OCI-LY1 (cell line): ENCODE measurements at regions not wholly inside any gene's neighbourhood (a gene's known extent, or its start where the extent isn't known, plus 50 kb on each side); places are given as distances from the start of the nearest gene placed in this dataset.

Experiments
- H2AFZ ChIP-seq: fragments of 200-600 bp; sonication (generic), shearing (Covaris generic); 2 replicates; pipeline ENCODE4 v1.6.0; 2014; ENCODE audit warnings: antibody characterized with exemption, mild to moderate bottlenecking, low read length
- H3F3A ChIP-seq: fragments of 200-600 bp; sonication (generic), shearing (Covaris generic); 2 replicates; pipeline ENCODE4 v1.6.0; 2014; ENCODE audit warnings: mild to moderate bottlenecking, antibody characterized with exemption, low read length, moderate library complexity; ENCODE audit not compliant: insufficient read depth
- H3K27ac ChIP-seq: fragments of 200-600 bp; sonication (generic); 2 replicates; pipeline ENCODE4 v1.5.1; 2014; ENCODE audit warnings: low read length, mixed run types, mild to moderate bottlenecking, low read depth; ENCODE audit not compliant: poor library complexity, severe bottlenecking
- H3K27me3 ChIP-seq: fragments of 200-600 bp; sonication (generic); 2 replicates; pipeline ENCODE4 v1.6.0; 2014; ENCODE audit warnings: antibody characterized with exemption, mild to moderate bottlenecking, low read length, moderate library complexity; ENCODE audit not compliant: insufficient read depth
- H3K36me3 ChIP-seq: fragments of 200-600 bp; sonication (generic); 2 replicates; pipeline ENCODE4 v1.6.1; 2014; ENCODE audit warnings: mild to moderate bottlenecking, antibody characterized with exemption, low read length, moderate library complexity, mixed read lengths; ENCODE audit not compliant: insufficient read depth
- H3K4me1 ChIP-seq: fragments of 200-600 bp; sonication (generic); 2 replicates; pipeline ENCODE4 v1.5.1; 2014; ENCODE audit warnings: mild to moderate bottlenecking, low read length, moderate library complexity; ENCODE audit not compliant: insufficient read depth, severe bottlenecking
- H3K4me2 ChIP-seq: fragments of 200-600 bp; sonication (generic), shearing (Covaris generic); 2 replicates; pipeline ENCODE4 v1.6.1; 2014; ENCODE audit warnings: low read length
- H3K4me3 ChIP-seq: fragments of 200-600 bp; sonication (generic); 2 replicates; pipeline ENCODE4 v1.5.1; 2014; ENCODE audit warnings: low read length, low read depth, mild to moderate bottlenecking, mixed read lengths; ENCODE audit not compliant: poor library complexity, severe bottlenecking
- H3K79me2 ChIP-seq: fragments of 200-600 bp; shearing (Covaris generic); 2 replicates; pipeline ENCODE4 v1.6.1; 2016; ENCODE audit warnings: mixed run types, low read length, mixed read lengths; ENCODE audit not compliant: insufficient read depth
- H3K9ac ChIP-seq: fragments of 200-600 bp; sonication (generic), shearing (Covaris generic); 2 replicates; pipeline ENCODE4 v1.6.1; 2014; ENCODE audit warnings: mild to moderate bottlenecking, low read length, mixed read lengths
- H3K9me2 ChIP-seq: fragments of 200-600 bp; sonication (generic), shearing (Covaris generic); 2 replicates; pipeline ENCODE4 v1.6.1; 2014; ENCODE audit warnings: low read depth, mild to moderate bottlenecking, low read length, mixed read lengths
- H3K9me3 ChIP-seq: fragments of 200-600 bp; shearing (Covaris generic); 2 replicates; pipeline ENCODE4 v1.6.1; 2014; ENCODE audit warnings: low read length, mixed read lengths
- H4K20me1 ChIP-seq: fragments of 200-600 bp; sonication (generic), shearing (Covaris generic); 2 replicates; pipeline ENCODE4 v1.6.0; 2016; ENCODE audit warnings: mild to moderate bottlenecking, low read length; ENCODE audit not compliant: insufficient read depth
- EZH2 ChIP-seq: fragments of 200-600 bp; sonication (generic), shearing (Covaris generic); IDR thresholded peaks from 2 replicates; pipeline ENCODE4 v1.8.0; 2017; ENCODE audit warnings: borderline replicate concordance, mixed run types, mild to moderate bottlenecking, antibody characterized with exemption, low read length, moderate library complexity, mixed read lengths
- TF ChIP-seq, protein P1 (sequence below): fragments of 200-600 bp; sonication (generic), shearing (Covaris generic); IDR thresholded peaks from 2 replicates; pipeline ENCODE4 v1.5.1; 2017; ENCODE audit warnings: mild to moderate bottlenecking, antibody characterized with exemption, low read length, moderate library complexity, mixed read lengths

DNA sequence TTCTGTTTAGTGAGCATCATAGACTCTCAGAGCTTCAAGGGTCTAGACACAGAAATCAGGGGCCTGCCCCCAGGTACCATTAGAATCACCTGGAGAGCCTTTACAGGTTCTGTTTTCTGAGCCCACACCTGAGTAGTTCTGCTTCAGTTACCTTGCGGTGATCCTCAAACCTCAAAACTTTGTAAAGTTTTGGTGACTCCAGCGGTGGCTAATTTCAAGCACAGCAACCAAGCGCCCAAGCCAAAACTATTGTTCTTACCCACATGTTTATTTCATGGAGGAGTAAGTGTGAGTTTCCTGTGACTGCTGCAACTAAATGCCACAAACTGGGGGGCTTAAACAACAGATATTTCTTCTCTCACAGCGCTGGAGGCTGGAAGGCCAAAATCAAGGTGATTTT is 108.9 kb downstream of the FOXD1 start:
- Histone ChIP-seq H3K27me3 (no peaks in the 10 kb centered on the region; the same call in 1 of the 2 replicates), H2AFZ (no peak overlapping the region), H3F3A (no peaks in the 10 kb centered on the region), H3K79me2 (no peaks in the 10 kb centered on the region), H4K20me1 (no peaks in the 10 kb centered on the region), H3K4me2 (no peak overlapping the region), H3K4me3 (no peak overlapping the region), H3K9me2 (no peaks in the 10 kb centered on the region), H3K36me3 (no peaks in the 10 kb centered on the region), H3K9ac (no peak overlapping the region), H3K4me1 (no peaks in the 10 kb centered on the region), H3K27ac (no peak overlapping the region), H3K9me3 (no peaks in the 10 kb centered on the region)
- TF ChIP-seq EZH2 = no peak
- TF ChIP-seq, protein P1, sequence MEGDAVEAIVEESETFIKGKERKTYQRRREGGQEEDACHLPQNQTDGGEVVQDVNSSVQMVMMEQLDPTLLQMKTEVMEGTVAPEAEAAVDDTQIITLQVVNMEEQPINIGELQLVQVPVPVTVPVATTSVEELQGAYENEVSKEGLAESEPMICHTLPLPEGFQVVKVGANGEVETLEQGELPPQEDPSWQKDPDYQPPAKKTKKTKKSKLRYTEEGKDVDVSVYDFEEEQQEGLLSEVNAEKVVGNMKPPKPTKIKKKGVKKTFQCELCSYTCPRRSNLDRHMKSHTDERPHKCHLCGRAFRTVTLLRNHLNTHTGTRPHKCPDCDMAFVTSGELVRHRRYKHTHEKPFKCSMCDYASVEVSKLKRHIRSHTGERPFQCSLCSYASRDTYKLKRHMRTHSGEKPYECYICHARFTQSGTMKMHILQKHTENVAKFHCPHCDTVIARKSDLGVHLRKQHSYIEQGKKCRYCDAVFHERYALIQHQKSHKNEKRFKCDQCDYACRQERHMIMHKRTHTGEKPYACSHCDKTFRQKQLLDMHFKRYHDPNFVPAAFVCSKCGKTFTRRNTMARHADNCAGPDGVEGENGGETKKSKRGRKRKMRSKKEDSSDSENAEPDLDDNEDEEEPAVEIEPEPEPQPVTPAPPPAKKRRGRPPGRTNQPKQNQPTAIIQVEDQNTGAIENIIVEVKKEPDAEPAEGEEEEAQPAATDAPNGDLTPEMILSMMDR = no peak

DNA sequence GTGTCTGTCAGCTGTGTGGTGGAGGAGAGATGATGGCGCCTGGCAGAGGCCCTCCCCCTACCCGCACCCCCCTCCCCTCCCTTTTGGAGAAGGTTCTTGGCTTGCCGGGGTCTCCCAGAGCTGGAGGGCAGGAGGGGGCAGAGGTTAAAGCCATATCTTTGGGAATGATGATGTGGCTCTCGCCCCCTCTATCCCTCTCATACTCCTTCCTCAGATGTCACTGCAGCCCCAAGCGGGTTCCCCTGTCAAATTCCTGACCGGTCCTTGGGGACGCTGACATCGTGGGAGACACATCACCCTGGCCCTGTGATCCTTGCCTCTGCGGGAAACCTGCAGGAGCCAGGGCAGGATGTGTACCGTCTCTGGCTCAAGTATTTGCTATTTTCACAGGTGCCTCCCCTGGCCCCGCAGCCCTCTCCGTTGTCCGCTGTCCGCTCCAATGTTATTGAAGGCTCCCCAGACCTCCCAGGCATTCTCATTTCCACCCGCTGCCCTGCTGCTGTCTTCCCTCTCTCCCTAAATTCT is 109.5 kb downstream of the FOXD1 start:
- Histone ChIP-seq H3K79me2 (no peaks in the 10 kb centered on the region), H3K9ac (no peak overlapping the region), H3K4me3 (no peak overlapping the region), H4K20me1 (no peaks in the 10 kb centered on the region), H3K4me2 (no peak overlapping the region), H3K36me3 (no peaks in the 10 kb centered on the region), H3K9me3 (no peaks in the 10 kb centered on the region), H3K27me3 (no peaks in the 10 kb centered on the region; the same call in 1 of the 2 replicates), H3K9me2 (no peaks in the 10 kb centered on the region), H2AFZ (no peak overlapping the region), H3K4me1 (no peaks in the 10 kb centered on the region), H3F3A (no peaks in the 10 kb centered on the region), H3K27ac (no peak overlapping the region)
- TF ChIP-seq, protein P1 = no peak
- TF ChIP-seq EZH2 = no peak

DNA sequence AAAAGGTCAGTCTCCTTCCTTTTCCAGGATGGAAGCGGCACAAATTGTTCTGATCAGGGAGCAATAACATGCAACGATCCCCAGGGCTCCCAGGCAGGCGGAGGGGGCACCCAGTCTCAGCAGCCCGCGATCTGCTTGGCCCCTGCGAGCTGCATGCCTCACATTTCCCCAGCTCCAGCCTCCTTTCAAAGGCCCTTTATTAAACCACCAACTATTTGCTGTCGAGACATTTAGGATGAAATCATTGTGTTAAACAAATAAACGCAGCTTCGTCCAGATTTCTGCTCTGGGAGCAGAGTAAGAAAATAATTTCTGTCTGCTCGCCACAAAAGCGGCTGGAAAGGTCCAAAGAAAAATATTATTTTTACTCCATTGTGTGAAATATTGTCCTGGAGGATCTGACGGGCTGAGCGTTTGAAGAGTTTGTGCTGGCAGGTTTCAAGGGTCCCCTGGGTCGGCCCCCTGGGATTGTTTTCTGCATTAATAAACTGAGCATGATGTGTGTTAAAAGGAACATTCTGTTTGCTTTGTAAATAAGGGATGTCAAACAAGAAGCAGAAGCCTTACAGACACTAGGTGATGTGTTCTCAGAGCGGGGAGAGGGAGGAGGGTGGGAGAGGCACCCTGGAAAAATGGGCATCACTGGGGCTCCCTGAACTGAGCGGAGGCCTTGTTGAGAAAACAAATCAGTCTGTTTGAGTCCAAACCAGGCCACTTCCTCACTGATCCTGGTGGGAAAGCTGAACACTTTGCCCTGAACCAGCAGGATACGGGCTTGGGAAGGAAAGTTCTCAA is 110.1 kb downstream of the FOXD1 start:
- Histone ChIP-seq H4K20me1 (no peaks in the 10 kb centered on the region), H3K9me3 (no peaks in the 10 kb centered on the region), H3K9me2 (no peaks in the 10 kb centered on the region), H3K4me1 (no peaks in the 10 kb centered on the region), H3K27ac (no peak overlapping the region), H2AFZ (no peak overlapping the region), H3K36me3 (no peaks in the 10 kb centered on the region), H3K4me2 (no peak overlapping the region), H3K79me2 (no peaks in the 10 kb centered on the region), H3K4me3 (no peak overlapping the region), H3K9ac (no peak overlapping the region), H3F3A (no peaks in the 10 kb centered on the region), H3K27me3 (no peaks in the 10 kb centered on the region; the same call in 1 of the 2 replicates)
- TF ChIP-seq, protein P1 = no peak
- TF ChIP-seq EZH2 = no peak
